Keratinocyte (primary cell): ENCODE measurements at regions not wholly inside any gene's neighbourhood (a gene's known extent, or its start where the extent isn't known, plus 50 kb on each side); places are given as distances from the start of the nearest gene placed in this dataset.

ENCODE experiments used
- DNase-seq: peaks from one replicate; pipeline ENCODE4 v3.0.0-alpha.2; 2011; ENCODE audit warnings: low read depth, missing footprints, low spot score
- FAIRE-seq: peaks from 2 replicates; lab custom pipeline; 2011; peaks lifted over from hg19 to GRCh38; lab: Jason Lieb, UNC
- H2AFZ ChIP-seq: 2 replicates; pipeline ENCODE4 v1.6.0; 2012; ENCODE audit warnings: low read length, control low read depth, inconsistent platforms; ENCODE audit not compliant: control insufficient read depth
- H3K27ac ChIP-seq: 2 replicates; pipeline ENCODE4 v1.5.1; 2011; ENCODE audit warnings: low read length; ENCODE audit not compliant: control insufficient read depth, insufficient read depth
- H3K27me3 ChIP-seq: 3 replicates; pipeline ENCODE4 v1.6.0; 2011; ENCODE audit warnings: low read length; ENCODE audit not compliant: control insufficient read depth, insufficient read depth; ENCODE audit errors: extremely low read depth
- H3K36me3 ChIP-seq, 2 experiments: 2 replicates in 1 of 2; 3 replicates in 1 of 2; pipeline ENCODE4 v1.5.1; 2011; ENCODE audit warnings: low read length in 2 of 2, mild to moderate bottlenecking in 1 of 2; ENCODE audit not compliant: control insufficient read depth in 2 of 2, insufficient read depth in 2 of 2; ENCODE audit errors: extremely low read depth in 1 of 2
- H3K4me1 ChIP-seq: 3 replicates; pipeline ENCODE4 v1.5.1; 2011; ENCODE audit warnings: low read length; ENCODE audit not compliant: control insufficient read depth, insufficient read depth; ENCODE audit errors: extremely low read depth
- H3K4me2 ChIP-seq: 3 replicates; pipeline ENCODE4 v1.6.0; 2011; ENCODE audit warnings: low read depth, low read length; ENCODE audit not compliant: control insufficient read depth, insufficient read depth; ENCODE audit errors: extremely low read depth
- H3K4me3 ChIP-seq, 3 experiments: fragments of 200-600 bp in 1 of 3; sonication (generic) in 1 of 3; 2 replicates in 2 of 3; 3 replicates in 1 of 3; pipeline ENCODE4 v1.5.1; 2011 to 2016; ENCODE audit warnings: low read length in 3 of 3, mild to moderate bottlenecking in 3 of 3, control low read depth in 2 of 3, inconsistent platforms in 1 of 3, low read depth in 1 of 3, mixed read lengths in 1 of 3, mixed run types in 1 of 3, moderate library complexity in 1 of 3; ENCODE audit not compliant: control insufficient read depth in 2 of 3, insufficient read depth in 2 of 3; ENCODE audit errors: extremely low read depth in 1 of 3
- H3K79me2 ChIP-seq: 2 replicates; pipeline ENCODE4 v1.6.0; 2012; ENCODE audit warnings: low read length; ENCODE audit not compliant: control insufficient read depth, insufficient read depth
- H3K9ac ChIP-seq: 3 replicates; pipeline ENCODE4 v1.6.0; 2011; ENCODE audit warnings: low read length; ENCODE audit not compliant: control insufficient read depth, insufficient read depth; ENCODE audit errors: extremely low read depth
- H3K9me1 ChIP-seq: 3 replicates; pipeline ENCODE4 v1.6.0; 2011; ENCODE audit warnings: low read length; ENCODE audit not compliant: control insufficient read depth, insufficient read depth; ENCODE audit errors: extremely low read depth
- H3K9me3 ChIP-seq: 2 replicates; pipeline ENCODE4 v1.5.1; 2012; ENCODE audit warnings: low read depth, low read length; ENCODE audit not compliant: control insufficient read depth
- H4K20me1 ChIP-seq: 3 replicates; pipeline ENCODE4 v1.6.0; 2011; ENCODE audit warnings: low read length; ENCODE audit not compliant: control insufficient read depth, insufficient read depth; ENCODE audit errors: extremely low read depth
- EZH2 ChIP-seq: IDR thresholded peaks from one replicate; pipeline ENCODE4 v1.6.1; 2012; ENCODE audit warnings: inconsistent platforms, mild to moderate bottlenecking, low read length, moderate library complexity
- dilution Hi-C: fragments of 300-500 bp; cut with MboI; formaldehyde crosslinking; loops from one replicate; pipeline ENCODE4 v1.7.0; 2020; ENCODE audit warnings: low sequenced_read_pairs; ENCODE audit not compliant: extremely low pct_ligation_motif_present
- TF ChIP-seq, protein P1 (sequence below), 3 experiments: IDR thresholded peaks in 1 of 3; conservative IDR thresholded peaks in 1 of 3; optimal IDR thresholded peaks in 1 of 3; 2 replicates in 2 of 3; 3 replicates in 1 of 3; pipeline versions ENCODE3 to v1.5.1; 2011; ENCODE audit warnings: low read length in 3 of 3, mild to moderate bottlenecking in 3 of 3, moderate library complexity in 2 of 3, control low read depth in 1 of 3, inconsistent platforms in 1 of 3; ENCODE audit not compliant: insufficient read depth in 2 of 3; ENCODE audit errors: extremely low read depth in 1 of 3

DNA sequence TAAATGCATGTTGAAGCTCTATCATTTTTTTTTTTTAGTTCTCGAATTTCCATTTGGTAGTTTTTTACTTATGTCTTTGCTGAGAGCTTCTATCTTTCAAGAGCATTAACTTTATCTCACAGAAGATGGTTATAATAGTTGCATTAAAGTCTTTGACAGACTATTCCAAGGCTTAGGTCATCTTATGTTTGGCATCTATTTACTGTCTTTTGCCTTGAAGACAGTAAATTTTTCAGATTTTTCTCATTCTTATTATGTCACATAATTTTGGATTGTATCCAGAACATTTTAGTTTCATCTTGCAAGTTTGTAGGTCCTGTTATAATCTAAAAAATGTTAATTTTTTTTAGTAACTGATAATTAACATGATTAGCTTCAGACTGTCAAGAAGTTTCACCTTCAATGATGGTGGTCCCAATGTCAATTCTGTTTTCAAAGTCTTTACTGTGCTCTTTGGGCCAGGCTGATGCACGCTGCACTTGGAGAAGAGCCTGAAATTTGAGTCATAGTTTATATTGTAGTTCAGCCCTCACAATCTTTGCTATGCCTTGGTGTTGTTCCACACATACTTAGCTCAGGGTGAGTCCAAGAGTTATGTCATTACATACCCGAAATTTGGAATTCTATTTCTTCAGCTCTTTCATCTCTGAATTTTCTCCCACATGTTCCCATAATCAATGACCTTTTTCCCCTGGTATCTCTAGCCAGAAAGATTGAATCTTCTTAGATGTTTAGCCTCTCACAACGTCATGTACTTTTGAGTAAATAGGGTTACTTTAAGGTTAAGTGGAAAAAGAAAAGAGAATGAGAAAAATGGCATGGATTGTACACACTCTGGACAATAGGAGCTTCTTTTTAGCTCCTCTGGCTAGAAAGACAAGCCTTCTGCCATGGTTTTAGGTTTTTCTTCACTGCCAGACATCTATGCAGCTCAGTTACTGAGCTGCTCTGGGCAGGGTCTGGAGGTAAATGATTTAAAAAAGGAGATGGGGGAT is 110.3 kb upstream of the BTBD3 start:
- H2AFZ ChIP-seq: no peak overlapping the region
- no peaks in the 10 kb centered on the region for H3K27me3 ChIP-seq
- TF ChIP-seq, protein P1, sequence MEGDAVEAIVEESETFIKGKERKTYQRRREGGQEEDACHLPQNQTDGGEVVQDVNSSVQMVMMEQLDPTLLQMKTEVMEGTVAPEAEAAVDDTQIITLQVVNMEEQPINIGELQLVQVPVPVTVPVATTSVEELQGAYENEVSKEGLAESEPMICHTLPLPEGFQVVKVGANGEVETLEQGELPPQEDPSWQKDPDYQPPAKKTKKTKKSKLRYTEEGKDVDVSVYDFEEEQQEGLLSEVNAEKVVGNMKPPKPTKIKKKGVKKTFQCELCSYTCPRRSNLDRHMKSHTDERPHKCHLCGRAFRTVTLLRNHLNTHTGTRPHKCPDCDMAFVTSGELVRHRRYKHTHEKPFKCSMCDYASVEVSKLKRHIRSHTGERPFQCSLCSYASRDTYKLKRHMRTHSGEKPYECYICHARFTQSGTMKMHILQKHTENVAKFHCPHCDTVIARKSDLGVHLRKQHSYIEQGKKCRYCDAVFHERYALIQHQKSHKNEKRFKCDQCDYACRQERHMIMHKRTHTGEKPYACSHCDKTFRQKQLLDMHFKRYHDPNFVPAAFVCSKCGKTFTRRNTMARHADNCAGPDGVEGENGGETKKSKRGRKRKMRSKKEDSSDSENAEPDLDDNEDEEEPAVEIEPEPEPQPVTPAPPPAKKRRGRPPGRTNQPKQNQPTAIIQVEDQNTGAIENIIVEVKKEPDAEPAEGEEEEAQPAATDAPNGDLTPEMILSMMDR (optimal IDR thresholded peaks at IDR 0.05 in 1 of 3, IDR thresholded peaks at IDR 0.05 in 1 of 3, conservative IDR thresholded peaks at IDR 0.05 in 1 of 3; ENCODE audit: extremely low read depth in 1 of 3, insufficient read depth in 2 of 3, low read length in 3 of 3): no peak
- TF ChIP-seq EZH2: no peak
- no peak overlapping the region for H3K4me3 ChIP-seq
- peaks cover 26% of the 10 kb centered on the region for H3K4me1 ChIP-seq
- H3K27ac ChIP-seq: no peak overlapping the region
- no peaks in the 10 kb centered on the region for H3K9me3 ChIP-seq
- dilution Hi-C loops: no loop called here
- H3K79me2 ChIP-seq: no peaks in the 10 kb centered on the region
- H3K36me3 ChIP-seq: no peaks in the 10 kb centered on the region
- no peak overlapping the region for H3K9ac ChIP-seq
- FAIRE-seq: peak; percentile 73
- no peaks in the 10 kb centered on the region for H4K20me1 ChIP-seq
- no peak for DNase-seq
- H3K4me2 ChIP-seq: peak overlapping the region; percentile 6
- no peaks in the 10 kb centered on the region for H3K9me1 ChIP-seq

DNA sequence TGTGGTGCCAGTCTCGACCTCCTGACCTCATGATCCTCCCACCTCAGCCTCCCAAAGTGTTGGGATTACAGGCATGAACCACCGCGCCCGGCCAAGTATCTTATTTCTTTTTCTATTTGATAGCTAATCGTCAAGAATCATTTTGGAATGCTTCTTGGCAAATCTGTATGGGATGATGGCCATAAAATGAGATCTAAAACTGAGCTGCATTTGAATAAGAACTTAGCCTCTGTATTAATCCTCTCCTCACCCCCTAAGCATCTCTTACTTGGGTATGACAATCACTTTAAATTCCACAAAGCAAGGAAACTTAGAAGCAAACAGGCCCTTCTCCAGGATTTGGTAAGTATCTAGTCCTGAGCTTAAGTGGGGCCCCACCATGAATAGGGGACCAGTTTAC is 108.9 kb upstream of the BTBD3 start:
- H3K4me3 ChIP-seq: no peak overlapping the region
- DNase-seq (no peak), FAIRE-seq (no peak)
- no peaks in the 10 kb centered on the region for H3K27me3 ChIP-seq
- H3K4me1 ChIP-seq: peaks cover 29% of the 10 kb centered on the region
- H3K9me3 ChIP-seq: no peaks in the 10 kb centered on the region
- H3K27ac ChIP-seq: no peak overlapping the region
- no peak overlapping the region for H3K9ac ChIP-seq
- H3K9me1 ChIP-seq: no peaks in the 10 kb centered on the region
- H3K79me2 ChIP-seq: no peaks in the 10 kb centered on the region
- H2AFZ ChIP-seq: no peak overlapping the region
- dilution Hi-C loops: no loop called here
- H3K4me2 ChIP-seq: no peak overlapping the region
- TF ChIP-seq, protein P1 (optimal IDR thresholded peaks at IDR 0.05 in 1 of 3, IDR thresholded peaks at IDR 0.05 in 1 of 3, conservative IDR thresholded peaks at IDR 0.05 in 1 of 3; ENCODE audit: extremely low read depth in 1 of 3, insufficient read depth in 2 of 3, low read length in 3 of 3): no peak
- no peaks in the 10 kb centered on the region for H3K36me3 ChIP-seq
- H4K20me1 ChIP-seq: no peaks in the 10 kb centered on the region
